ENCODE measurements at regions not wholly inside any gene's neighbourhood (a gene's known extent, or its start where the extent isn't known, plus 50 kb on each side); places are given as distances from the start of the nearest gene placed in this dataset.

GRCh38 chr7:124130-124949, 68.0 kb upstream of the FAM20C start:
- no peak for TF ChIP-seq GATA2 (IDR thresholded peaks at IDR 0.05; ENCODE audit: low read depth, low read length)
- no peak for TF ChIP-seq GATA3 (IDR thresholded peaks at IDR 0.05; ENCODE audit: low read depth, low read length)
